ENCODE measurements at regions not wholly inside any gene's neighbourhood (a gene's known extent, or its start where the extent isn't known, plus 50 kb on each side); places are given as distances from the start of the nearest gene placed in this dataset.

DNA sequence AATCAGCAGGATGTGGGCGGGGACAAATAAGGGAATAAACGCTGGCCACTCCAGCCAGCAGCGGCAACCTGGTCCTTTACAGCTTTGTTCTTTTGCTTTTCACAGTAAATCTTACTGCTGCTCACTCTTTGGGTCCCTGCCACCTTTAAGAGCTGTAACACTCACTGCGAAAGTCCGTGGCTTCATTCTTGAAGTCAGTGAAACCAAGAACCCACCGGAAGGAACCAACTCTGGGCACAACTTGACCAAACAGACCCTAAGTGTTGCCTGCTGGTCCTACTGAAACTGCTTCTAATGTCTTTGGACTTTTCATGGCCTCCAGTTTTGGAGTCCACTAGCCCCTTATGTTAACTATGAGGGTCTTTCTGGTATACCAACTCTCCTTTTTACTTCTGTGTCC is 566.2 kb upstream of the IGFBP7 start (continued):
- TF ChIP-seq, protein P1, sequence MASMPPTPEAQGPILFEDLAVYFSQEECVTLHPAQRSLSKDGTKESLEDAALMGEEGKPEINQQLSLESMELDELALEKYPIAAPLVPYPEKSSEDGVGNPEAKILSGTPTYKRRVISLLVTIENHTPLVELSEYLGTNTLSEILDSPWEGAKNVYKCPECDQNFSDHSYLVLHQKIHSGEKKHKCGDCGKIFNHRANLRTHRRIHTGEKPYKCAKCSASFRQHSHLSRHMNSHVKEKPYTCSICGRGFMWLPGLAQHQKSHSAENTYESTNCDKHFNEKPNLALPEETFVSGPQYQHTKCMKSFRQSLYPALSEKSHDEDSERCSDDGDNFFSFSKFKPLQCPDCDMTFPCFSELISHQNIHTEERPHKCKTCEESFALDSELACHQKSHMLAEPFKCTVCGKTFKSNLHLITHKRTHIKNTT (CRISPR knock-in tag; IDR thresholded peaks at IDR 0.05) = no peak
- TF ChIP-seq KLF15 (CRISPR knock-in tag; IDR thresholded peaks at IDR 0.05; ENCODE audit: borderline replicate concordance) (no peak), HMG20A (CRISPR knock-in tag; IDR thresholded peaks at IDR 0.05; ENCODE audit: borderline replicate concordance) (no peak), RELA (CRISPR knock-in tag; IDR thresholded peaks at IDR 0.05) (no peak), ZNF121 (CRISPR knock-in tag; IDR thresholded peaks at IDR 0.05) (no peak), FOXA1 (IDR thresholded peaks at IDR 0.05) (no peak), FOXA1 (CRISPR knock-in tag; IDR thresholded peaks at IDR 0.05) (no peak), USF2 (IDR thresholded peaks at IDR 0.05; ENCODE audit: low read depth, low read length) (no peak), USF2 (CRISPR knock-in tag; IDR thresholded peaks at IDR 0.05; ENCODE audit: borderline replicate concordance) (no peak), LCORL (IDR thresholded peaks at IDR 0.05) (no peak), LCORL (CRISPR knock-in tag; IDR thresholded peaks at IDR 0.05) (no peak)
- TF ChIP-seq, protein P2, sequence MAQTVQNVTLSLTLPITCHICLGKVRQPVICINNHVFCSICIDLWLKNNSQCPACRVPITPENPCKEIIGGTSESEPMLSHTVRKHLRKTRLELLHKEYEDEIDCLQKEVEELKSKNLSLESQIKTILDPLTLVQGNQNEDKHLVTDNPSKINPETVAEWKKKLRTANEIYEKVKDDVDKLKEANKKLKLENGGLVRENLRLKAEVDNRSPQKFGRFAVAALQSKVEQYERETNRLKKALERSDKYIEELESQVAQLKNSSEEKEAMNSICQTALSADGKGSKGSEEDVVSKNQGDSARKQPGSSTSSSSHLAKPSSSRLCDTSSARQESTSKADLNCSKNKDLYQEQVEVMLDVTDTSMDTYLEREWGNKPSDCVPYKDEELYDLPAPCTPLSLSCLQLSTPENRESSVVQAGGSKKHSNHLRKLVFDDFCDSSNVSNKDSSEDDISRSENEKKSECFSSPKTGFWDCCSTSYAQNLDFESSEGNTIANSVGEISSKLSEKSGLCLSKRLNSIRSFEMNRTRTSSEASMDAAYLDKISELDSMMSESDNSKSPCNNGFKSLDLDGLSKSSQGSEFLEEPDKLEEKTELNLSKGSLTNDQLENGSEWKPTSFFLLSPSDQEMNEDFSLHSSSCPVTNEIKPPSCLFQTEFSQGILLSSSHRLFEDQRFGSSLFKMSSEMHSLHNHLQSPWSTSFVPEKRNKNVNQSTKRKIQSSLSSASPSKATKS (CRISPR knock-in tag; IDR thresholded peaks at IDR 0.05) = no peak

Data from HepG2 (cell line).